Activated T-helper 17 cell treated with anti-CD3 and anti-CD28 coated beads, Interleukin-2, amount 50 U/mL, for 72 hours (primary cell): ENCODE measurements at regions not wholly inside any gene's neighbourhood (a gene's known extent, or its start where the extent isn't known, plus 50 kb on each side); places are given as distances from the start of the nearest gene placed in this dataset.
A peak's percentile ranks its signal among the peaks of the same experiment; 100 is the strongest.
"Not testable (repeated sequence)": the region's sequence is repeated elsewhere in the genome, so short reads cannot be mapped to it uniquely, and the experiment has no call there.

Source experiments
- ATAC-seq: fragments of 150-1000 bp; cut with Tn5 transposase; replicated peaks from 2 replicates; pipeline ENCODE4 v1.10.0; 2021; ENCODE audit warnings: mild to moderate bottlenecking, moderate library complexity
- H3K27ac Mint-ChIP-seq: one replicate; pipeline ENCODE4 v1.8.0; 2022; ENCODE audit warnings: mixed read lengths
- H3K27me3 Mint-ChIP-seq: one replicate; pipeline ENCODE4 v1.8.0; 2022; ENCODE audit warnings: mixed read lengths
- H3K36me3 Mint-ChIP-seq: one replicate; pipeline ENCODE4 v1.8.0; 2022; ENCODE audit warnings: low read depth, mild to moderate bottlenecking, mixed read lengths
- H3K4me1 Mint-ChIP-seq: one replicate; pipeline ENCODE4 v1.8.0; 2022; ENCODE audit warnings: mixed read lengths
- H3K4me3 Mint-ChIP-seq: one replicate; pipeline ENCODE4 v1.8.0; 2022; ENCODE audit warnings: mild to moderate bottlenecking, mixed read lengths
- H3K9me3 Mint-ChIP-seq: one replicate; pipeline ENCODE4 v1.8.0; 2022; ENCODE audit warnings: mixed read lengths

GRCh38 chr4:86527713-86528112, 66.4 kb upstream of the PTPN13 start:
- not testable (repeated sequence) for H3K4me1 Mint-ChIP-seq, H3K27ac Mint-ChIP-seq, H3K9me3 Mint-ChIP-seq

GRCh38 chr4:86529436-86529835, 64.7 kb upstream of the PTPN13 start:
- no peak overlapping the region for H3K4me3 Mint-ChIP-seq
- H3K36me3 Mint-ChIP-seq = no peaks in the 10 kb centered on the region
- no peak for ATAC-seq
- H3K27me3 Mint-ChIP-seq = no peaks in the 10 kb centered on the region
- H3K4me1 Mint-ChIP-seq = no peaks in the 10 kb centered on the region
- H3K9me3 Mint-ChIP-seq = no peaks in the 10 kb centered on the region
- H3K27ac Mint-ChIP-seq = no peak overlapping the region

More at GRCh38 chr4:86527713-86528112, 66.4 kb upstream of the PTPN13 start:
- not testable (repeated sequence) for ATAC-seq, H3K27me3 Mint-ChIP-seq, H3K36me3 Mint-ChIP-seq, H3K4me3 Mint-ChIP-seq

DNA sequence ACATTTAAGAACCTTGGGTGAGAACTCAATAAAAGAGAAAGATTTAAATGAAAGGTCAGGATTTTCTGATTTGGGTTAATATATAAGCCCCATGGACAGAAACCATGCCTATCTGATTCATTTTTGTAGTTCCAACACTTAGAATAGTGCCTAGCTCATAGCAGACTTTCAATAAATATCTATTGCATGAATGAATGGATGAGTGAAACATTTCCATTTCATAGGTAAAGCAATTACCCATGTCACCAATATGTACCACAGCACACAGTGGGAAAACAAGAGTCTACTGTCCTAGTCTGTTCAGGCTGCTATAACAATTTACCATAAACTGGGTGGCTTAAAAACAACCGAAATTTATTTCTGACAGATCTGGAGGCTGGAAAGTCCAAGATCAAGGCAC, 63.9 kb upstream of the PTPN13 start:
- no peaks in the 10 kb centered on the region for H3K9me3 Mint-ChIP-seq
- no peak overlapping the region for H3K4me3 Mint-ChIP-seq
- H3K27me3 Mint-ChIP-seq = no peaks in the 10 kb centered on the region
- ATAC-seq = peak; percentile 78
- no peaks in the 10 kb centered on the region for H3K4me1 Mint-ChIP-seq
- H3K36me3 Mint-ChIP-seq = no peaks in the 10 kb centered on the region
- no peak overlapping the region for H3K27ac Mint-ChIP-seq

DNA sequence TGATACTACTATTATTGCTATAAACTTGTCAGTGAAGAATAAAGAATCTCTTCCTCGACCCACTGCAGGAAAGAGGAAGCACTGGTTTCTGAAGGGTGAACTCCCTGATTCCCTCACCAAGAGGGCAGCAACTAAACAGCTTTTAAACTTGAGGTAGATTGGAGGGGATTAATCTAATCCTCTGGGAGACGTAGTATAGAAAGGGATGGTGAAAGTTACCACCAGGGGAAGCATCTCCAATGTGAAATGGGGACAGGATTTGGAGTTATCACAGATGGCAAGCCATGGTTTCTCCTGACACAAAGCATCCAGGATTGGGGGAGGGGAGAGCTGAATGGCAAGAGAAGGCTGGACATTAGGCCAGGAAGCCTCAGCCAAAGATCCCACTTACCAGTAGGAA, 62.7 kb upstream of the PTPN13 start:
- Mint-ChIP-seq H3K27me3 (no peaks in the 10 kb centered on the region), H3K27ac (no peak overlapping the region), H3K4me1 (no peaks in the 10 kb centered on the region), H3K4me3 (no peak overlapping the region), H3K9me3 (no peaks in the 10 kb centered on the region), H3K36me3 (no peaks in the 10 kb centered on the region)
- ATAC-seq = no peak

- no peaks in the 10 kb centered on the region for H3K9me3 Mint-ChIP-seq
- no peak for ATAC-seq
- no peaks in the 10 kb centered on the region for H3K27me3 Mint-ChIP-seq
- H3K4me3 Mint-ChIP-seq = no peak overlapping the region
- no peak overlapping the region for H3K27ac Mint-ChIP-seq
- peaks cover 5% of the 10 kb centered on the region for H3K4me1 Mint-ChIP-seq
- H3K36me3 Mint-ChIP-seq = no peaks in the 10 kb centered on the region
Measured at GRCh38 chr4:86532851-86533250, 61.3 kb upstream of the PTPN13 start.

- Mint-ChIP-seq H3K4me1 (peaks cover 14% of the 10 kb centered on the region), H3K4me3 (no peak overlapping the region), H3K27me3 (no peaks in the 10 kb centered on the region), H3K36me3 (no peaks in the 10 kb centered on the region), H3K9me3 (no peaks in the 10 kb centered on the region), H3K27ac (no peak overlapping the region)
- no peak for ATAC-seq
Measured at GRCh38 chr4:86536151-86536550, 58.0 kb upstream of the PTPN13 start.

DNA sequence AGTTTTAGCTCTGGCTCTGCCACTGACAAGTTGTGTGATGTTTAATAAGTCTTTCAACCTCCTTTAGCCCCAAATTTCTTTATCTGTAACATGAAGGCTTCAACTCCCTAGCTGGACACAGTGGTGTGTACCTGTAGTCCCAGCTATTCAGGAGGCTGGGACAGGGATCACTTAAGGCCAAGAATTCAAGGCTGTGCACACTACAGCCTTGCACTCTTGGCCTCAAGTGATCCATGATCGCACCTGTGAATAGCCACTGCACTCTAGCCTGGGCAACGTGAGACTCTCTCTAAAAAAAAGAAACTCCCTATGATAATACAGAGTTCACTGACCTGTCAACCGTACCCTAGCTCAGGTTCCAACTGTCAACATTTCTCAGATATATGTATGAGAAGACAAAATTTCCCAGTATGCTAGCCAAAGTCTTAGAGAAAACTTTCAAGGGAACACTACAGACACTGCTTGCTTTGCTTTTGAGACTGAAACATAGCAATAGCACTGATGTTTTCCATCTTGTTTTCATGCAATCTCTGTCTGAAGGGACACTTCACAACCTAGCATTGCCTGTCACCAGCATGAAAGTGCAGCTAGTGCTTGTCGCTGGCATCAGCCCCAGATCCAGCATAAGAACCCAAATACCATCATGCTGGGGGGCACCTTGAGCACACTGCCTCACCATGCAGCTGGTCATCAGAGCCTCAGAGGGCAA, 51.6 kb upstream of the PTPN13 start:
- Mint-ChIP-seq H3K27me3 (no peaks in the 10 kb centered on the region), H3K27ac (peak overlapping the region; percentile 98), H3K9me3 (no peaks in the 10 kb centered on the region), H3K36me3 (no peaks in the 10 kb centered on the region), H3K4me1 (peaks cover 40% of the 10 kb centered on the region), H3K4me3 (peak overlapping the region; percentile 83)
- ATAC-seq = no peak

- ATAC-seq = no peak
- Mint-ChIP-seq H3K36me3 (no peaks in the 10 kb centered on the region), H3K4me3 (peak overlapping the region; percentile 83), H3K27me3 (no peaks in the 10 kb centered on the region), H3K27ac (peak overlapping the region; percentile 98), H3K4me1 (peaks cover 40% of the 10 kb centered on the region), H3K9me3 (no peaks in the 10 kb centered on the region)
Measured at GRCh38 chr4:86543080-86543479, 51.0 kb upstream of the PTPN13 start.

DNA sequence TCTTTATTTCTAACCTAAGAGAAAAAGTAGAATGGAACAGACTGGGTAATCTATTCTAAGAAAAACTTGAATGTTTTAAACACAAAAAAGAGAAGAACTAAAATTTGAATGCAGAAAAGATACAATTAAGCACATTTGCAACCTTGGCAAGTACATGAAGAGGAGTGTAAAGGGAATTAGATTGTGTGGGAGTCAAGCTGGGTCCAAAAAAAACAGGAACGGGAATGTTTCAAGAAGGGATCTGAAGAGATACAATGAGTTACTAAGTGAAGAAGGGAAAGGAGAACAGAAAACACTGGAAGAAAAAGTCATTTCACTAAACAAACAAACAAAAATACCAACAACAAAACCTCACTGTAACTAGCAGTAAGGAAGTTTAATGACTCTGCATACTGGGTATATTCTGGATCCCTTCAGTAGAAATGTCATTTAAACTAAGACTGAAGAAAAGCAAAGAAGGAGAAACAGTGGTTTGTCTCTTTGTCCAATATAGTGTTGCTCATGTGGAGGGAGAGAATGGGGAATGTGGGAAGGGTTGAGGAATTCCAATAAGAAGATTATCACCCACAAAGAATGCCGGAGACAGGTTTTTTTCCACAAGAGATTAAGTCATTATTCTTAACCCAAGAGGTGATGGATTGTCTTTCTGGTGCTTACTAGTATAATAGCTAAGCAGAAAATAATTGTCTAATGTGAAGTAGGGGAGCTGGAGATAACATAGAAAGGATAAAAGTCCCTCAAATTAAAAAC, 50.4 kb upstream of the PTPN13 start:
- H3K36me3 Mint-ChIP-seq = no peaks in the 10 kb centered on the region
- peak; percentile 5 for ATAC-seq
- H3K4me3 Mint-ChIP-seq = peak overlapping the region; percentile 83
- H3K27ac Mint-ChIP-seq = peak overlapping the region; percentile 98
- H3K27me3 Mint-ChIP-seq = no peaks in the 10 kb centered on the region
- H3K9me3 Mint-ChIP-seq = no peaks in the 10 kb centered on the region
- peaks cover 40% of the 10 kb centered on the region for H3K4me1 Mint-ChIP-seq

DNA sequence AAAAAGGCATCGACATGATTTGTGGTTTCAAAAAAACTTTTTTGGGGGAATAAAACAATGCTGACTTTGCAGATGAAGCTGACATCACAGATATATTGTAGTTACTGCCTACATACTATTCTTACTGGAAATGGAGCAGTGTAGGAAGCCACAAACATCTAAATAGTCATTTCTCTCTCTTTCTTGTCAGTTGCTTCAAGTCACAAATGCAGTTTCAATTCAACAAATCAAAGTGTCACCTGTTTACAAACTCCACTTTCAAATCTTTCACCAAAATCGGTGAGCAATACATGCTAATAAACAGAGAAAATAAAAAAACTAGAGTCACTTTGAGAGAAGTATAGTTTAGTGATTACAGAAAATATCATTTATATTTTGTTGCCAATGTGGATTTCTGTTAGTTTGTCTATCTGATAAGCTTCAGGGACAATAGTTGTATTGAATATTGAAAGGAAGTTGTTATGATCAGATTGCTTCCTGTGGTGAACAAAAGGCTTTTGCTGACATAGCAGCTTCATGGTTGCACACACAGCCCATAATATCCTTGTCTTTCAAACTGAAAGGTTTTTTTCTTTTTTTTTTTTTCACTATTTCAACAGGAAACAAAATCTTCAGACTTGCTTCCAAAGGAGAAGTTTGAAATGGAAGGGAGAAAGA, 49.7 kb upstream of the PTPN13 start:
- Mint-ChIP-seq H3K4me1 (peaks cover 40% of the 10 kb centered on the region), H3K4me3 (peak overlapping the region; percentile 83), H3K27me3 (no peaks in the 10 kb centered on the region), H3K9me3 (no peaks in the 10 kb centered on the region), H3K36me3 (no peaks in the 10 kb centered on the region), H3K27ac (peak overlapping the region; percentile 98)
- ATAC-seq = peak; percentile 92
